ENCODE measurements at regions not wholly inside any gene's neighbourhood (a gene's known extent, or its start where the extent isn't known, plus 50 kb on each side); places are given as distances from the start of the nearest gene placed in this dataset.

DNA sequence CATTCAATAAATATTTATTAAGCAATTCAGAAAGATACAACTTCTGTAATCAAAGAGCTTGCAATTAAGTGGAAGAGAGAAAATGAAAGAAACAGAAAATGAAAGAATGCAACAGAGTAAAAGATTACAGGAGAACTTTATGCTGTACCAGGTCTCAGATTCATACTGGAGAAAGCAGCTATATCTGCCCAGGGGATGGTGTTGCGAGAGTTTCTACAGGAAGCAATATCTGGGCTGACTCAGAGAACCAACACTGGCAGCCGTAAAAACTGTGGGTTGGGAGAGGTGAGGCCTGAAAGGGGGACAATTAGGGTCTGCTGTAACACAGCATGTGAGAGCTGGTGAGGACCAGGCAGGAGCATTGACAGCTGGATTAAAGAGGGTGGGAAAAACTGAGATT, 256.7 kb upstream of the TCF21 start:
- no peak for DNase-seq

DNA sequence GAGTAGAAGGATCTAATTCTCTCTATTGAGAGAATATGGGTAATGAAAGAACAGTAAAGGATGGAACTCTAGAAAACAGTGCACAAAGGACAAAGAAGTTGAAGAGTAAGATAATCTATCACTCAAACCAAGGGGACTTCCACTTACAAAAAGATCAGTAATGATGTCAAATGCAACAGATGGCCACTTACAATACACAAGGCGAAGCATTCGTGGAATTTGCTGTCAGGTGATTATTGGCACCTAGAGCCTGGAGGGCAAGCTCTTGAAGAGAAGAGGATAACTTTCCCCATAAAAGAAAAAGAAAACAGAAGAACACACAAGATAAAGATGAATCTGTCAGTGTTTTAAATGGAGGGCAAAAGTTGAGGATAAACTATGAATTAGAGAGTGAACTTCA, 256.0 kb upstream of the TCF21 start:
- no peak for DNase-seq

- DNase-seq: no peak
These were observed 254.4 kb upstream of the TCF21 start for GRCh38 chr6:133634474-133634873.

DNA sequence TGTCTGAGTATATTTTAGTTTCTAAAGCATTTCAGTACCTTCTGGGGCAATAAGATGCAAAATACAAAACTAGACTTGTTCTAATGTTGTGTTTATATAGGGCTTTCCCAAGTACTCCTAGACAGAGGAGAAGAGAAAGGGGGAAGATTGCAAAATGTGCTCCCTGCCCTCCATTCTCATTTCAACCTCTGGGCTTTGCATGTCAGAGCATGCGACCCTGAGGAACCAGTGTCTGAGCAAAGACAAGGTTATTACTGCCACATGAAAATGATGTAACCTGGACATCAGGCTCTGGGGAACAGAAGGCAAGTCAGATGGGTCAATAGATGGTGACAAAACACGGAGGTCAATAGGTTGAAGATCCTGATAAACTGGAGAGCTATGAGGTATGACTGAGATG, 253.5 kb upstream of the TCF21 start:
- DNase-seq: no peak

- no peak for DNase-seq
These were observed 251.5 kb upstream of the TCF21 start for GRCh38 chr6:133637436-133637835.

- no peak for DNase-seq
These were observed 251.0 kb upstream of the TCF21 start for GRCh38 chr6:133637874-133638273.

DNA sequence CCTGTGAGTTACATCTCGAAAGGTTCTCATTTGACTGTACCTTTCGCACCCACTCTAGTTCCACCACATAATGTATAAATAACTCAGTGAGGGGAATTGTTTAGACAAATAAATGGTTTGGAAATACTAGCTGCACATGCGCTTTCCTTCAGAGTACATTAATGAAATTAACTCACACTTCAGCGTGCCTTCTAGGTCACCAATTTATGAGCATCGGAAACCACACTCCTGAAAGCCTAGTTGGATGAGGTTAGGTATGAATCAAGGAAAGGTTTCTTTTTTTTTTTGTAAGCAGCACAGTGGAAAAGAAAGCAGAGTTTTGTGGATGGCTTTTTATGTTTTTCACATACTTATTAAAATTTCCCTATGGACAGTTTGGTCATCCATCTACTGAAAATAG, 247.8 kb upstream of the TCF21 start:
- DNase-seq: no peak

DNA sequence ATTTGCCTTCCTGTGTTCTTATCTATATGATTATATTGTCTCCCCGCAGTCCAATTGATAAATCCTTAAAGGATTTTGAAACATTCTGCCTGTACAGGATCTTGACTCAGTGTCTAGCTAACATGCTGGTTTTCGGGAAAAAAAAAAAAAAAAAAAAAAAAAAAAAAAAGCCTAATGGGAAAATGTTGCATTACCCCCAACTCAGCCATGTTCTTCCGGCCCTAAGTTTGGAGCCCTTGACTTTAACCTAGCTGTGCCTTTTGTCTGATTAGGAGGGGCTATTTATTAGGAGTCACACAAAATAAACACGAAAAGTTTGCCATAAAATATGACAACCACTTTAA, 244.4 kb upstream of the TCF21 start:
- DNase-seq: no peak

GRCh38 chr6:133644892-133645619, 243.9 kb upstream of the TCF21 start:
- no peak for DNase-seq

DNA sequence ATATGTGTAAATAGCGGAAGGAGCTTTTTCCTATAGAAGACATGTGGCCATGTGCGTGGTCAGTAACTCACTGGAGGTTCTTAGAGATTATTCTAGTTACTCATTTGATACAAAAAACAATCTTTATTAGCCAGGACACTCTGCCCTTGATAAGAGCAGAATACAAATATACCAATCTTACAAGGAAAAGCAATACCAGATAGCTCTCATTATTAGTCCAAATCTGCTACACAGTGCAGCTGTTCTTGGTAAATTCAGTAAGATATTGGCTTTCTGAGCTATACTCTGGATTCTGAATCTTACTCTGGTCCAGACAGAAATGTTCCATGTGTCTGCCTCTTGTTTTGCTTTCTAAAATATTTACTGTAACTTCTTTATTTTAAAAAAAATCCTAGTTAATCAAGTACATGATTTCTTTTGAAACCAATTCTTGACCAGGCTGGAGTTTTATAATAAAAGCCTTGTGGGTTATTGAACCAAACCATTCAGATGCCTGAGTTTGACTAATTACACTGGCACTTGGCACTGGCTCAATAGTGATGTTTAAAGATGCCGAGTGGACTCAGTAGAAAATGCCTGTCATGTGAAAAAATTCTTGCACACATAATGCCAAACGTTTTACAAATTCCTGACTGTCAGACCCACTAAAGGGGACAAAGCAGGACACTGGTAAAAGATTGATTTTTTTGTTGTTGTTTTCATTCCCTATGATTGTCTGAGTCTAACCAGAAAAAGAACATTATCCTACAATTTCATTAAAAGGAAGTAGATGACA, 242.8 kb upstream of the TCF21 start:
- no peak for DNase-seq

GRCh38 chr6:133648581-133648980, 240.3 kb upstream of the TCF21 start:
- DNase-seq: no peak

DNA sequence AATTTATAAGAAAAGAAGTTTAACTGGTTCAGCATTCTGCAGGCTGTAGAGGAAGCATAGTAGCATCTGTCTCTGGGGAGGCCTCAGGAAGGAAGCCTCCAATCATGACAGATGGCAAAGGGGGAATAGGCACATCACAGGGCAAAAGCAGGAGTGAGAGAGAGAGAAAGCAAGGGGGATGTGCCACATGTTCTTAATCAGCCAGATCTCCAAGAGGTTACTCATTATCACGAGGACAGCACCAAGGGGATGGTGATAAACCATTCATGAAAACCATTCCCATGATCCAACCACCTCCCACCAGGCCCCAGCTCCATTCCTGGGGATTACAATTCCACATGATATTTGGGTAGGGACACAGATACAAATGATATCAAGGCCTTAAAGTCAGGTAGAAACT, 217.5 kb upstream of the TCF21 start:
- no peak for DNase-seq

DNA sequence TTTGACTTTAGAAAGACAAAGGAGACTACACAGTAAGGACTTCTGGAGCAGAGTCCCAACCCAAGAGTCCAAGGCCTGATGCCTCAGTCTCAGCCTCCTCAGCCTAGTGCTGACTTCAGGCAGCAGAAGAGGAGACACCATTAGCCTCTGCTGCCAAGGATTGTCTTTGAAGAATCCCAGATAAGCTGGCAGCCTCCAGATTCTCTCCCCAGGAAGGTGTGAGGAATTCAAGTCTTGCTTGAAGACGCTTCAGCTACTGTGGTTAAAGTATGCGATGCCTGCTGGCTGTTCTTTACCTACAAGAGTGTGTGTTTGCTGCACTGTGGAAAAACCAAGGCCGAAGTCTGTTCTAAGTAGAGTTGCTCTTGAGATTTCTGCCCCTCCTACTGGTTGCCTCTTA, 215.9 kb upstream of the TCF21 start:
- DNase-seq: no peak

DNA sequence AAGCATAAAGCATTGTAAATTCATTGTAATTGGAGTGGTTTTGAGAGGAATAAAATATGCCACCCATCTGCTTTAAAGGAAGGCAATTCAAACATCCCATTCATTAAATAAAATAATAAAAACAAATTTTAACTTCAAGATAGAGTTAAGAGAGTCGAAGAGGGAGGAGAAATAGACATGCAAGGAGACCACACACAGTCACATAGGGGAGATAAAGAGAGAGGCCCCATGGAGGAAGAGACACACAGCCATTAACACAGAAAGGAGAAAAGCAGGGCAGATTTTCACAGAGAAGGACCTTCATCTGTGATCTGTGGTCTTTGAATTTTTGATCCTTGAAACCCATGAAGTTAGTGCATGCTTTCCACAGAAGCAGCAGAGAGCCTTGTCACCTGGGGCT, 214.3 kb upstream of the TCF21 start:
- no peak for DNase-seq

- DNase-seq: no peak
These were observed 207.9 kb upstream of the TCF21 start for GRCh38 chr6:133680994-133681393.

- DNase-seq: no peak
These were observed 207.0 kb upstream of the TCF21 start for GRCh38 chr6:133681891-133682290.

DNA sequence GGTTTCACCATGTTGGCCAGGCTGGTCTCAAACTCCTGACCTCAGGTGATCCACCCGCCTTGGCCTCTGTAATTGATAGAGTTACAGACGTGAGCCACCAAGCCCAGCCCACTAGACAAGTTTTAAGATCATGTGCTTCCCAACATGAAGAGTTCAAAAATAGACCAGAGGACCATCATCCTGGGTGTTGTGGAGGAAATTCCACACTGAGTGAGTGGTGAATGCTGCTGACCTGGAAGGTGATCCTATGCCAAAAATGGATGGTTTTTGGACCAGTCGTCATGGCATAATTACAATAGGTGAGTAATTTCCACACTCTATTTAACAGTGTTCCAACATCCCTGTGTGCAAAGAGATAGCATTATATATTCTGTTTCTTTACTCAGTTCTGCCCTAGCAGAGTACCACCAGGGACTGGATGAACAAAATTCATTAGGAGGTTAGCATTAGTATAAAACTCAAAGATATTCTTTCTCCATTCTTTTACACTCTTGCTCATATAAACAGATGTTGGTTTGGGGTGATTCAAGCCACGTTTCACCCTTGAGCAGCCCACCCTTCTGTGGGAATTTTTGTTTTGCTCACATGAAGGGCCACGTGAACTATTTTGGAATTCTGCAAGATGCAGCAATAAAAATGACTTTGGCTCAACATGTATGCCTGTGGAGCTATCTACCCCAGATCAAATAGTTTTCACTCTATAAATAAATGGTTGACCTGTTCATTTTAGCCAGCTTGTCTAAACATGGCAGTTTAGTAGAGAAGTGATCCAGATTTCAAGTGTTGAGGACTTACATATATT, 206.2 kb upstream of the TCF21 start:
- DNase-seq: no peak

GRCh38 chr6:133683308-133683580, 205.7 kb upstream of the TCF21 start:
- no peak for DNase-seq

- no peak for DNase-seq
These were observed 205.3 kb upstream of the TCF21 start for GRCh38 chr6:133683606-133684005.

DNA sequence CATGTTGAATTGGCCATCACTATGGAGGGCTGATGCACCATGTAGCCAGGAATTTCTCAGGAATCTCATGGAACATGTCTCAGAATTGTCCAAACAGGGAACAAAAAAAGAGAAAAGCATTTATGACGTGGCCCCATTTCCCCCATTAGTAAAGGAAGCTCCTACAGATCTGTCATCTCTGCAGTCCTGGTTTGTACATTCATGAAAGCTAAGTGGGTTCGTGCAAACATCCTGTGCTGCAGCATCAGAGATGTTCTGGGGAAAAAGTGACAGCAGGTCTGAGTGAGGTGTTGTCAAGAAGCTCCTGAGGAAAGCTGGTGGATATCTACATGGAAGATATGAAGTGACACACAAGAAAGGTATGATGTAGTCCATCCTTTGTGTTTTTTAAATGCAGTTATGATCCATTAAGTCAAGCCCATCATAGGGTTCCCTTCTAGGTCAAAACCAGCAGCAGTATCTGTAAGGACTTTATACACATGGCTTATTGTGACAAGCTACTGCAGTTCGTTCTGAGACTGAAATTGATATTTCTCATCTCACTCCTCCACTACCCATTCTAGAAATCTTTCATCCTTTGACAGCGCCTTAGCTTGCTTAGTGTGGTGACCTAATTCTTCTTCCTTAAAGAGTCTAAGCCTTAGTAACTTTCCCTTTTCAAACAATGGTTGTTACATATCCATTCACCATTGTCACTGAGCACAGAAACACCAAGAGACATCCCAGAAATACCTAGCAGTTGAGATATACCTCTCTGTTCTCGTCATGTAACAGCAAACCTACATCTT, 200.0 kb upstream of the TCF21 start:
- no peak for DNase-seq

GRCh38 chr6:133689863-133690262, 199.1 kb upstream of the TCF21 start:
- no peak for DNase-seq

GRCh38 chr6:133693565-133693964, 195.3 kb upstream of the TCF21 start:
- DNase-seq: no peak

DNA sequence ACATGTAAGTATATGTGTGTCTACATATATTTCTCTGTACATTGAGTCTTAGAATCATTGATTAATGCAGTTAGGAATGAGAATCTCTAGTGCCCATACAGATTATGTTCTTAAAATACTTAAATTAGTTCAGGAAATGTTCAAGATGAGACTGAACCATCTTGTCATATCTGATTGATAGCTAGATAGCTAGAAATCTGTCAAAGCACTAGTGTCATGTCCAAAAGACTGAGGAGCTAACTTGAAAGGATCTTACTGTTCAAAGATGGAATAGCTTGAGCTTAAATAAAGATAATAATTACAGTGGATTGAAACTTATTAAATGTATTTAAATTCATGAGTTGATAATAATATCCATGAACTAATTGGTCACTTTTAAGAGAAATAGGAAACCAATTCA, 191.7 kb upstream of the TCF21 start:
- no peak for DNase-seq

Data from T-helper 9 cell (primary cell).